ENCODE measurements at regions not wholly inside any gene's neighbourhood (a gene's known extent, or its start where the extent isn't known, plus 50 kb on each side); places are given as distances from the start of the nearest gene placed in this dataset.

DNA sequence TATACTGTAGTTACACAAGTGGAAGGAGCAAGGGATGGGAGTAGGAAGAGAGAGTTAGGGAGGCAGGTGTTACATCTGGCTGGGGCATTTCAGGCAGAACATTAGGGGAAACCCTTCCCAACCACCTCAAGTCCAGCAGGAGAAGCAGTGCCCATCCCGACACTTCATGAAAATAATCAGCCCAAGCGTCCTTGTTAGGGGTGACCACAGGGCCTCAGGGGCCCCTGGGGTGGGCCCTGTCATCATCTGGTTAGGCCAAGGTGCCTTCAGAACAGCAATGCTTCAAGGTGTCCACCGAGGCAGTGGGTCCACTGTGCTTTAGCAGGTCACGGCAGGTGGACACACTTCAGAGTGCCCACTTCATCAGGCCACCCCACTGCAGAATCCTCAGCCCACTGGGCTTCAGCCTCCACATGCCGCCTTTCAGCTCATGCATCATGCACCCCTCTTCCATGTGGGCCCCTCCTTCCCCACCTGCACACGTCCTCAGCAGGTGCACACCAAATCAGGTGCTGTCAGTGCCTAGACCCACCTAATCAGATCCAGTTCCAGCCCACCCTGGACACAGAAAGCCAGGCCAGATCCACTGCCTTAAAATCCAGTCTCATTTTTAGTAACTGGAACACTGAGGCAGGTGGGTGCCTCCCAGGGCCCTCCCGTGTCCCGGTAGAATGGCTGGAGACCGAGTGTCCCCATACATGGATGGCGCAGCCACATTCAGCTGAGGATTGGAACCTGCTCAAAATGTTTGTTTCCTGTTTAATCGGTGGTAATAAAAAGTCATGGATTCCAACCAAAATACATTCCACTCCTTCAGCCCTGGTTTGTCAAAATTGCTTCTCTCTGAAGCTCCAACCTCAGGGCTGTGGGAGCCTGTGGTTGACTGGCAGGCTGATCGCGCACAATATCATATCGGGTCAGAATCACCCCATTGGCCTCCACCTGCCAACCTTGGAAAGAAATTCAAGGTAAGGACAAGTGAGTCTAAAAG is 99.5 kb downstream of the ANKRD60 start:
- no peaks in the 10 kb centered on the region for H3K9me2 ChIP-seq (replicated peaks; ENCODE audit: insufficient read depth, low read length)
- no peak overlapping the region for H3K27ac ChIP-seq (ENCODE audit: low read length)
- DNase-seq: no peak
- no peak overlapping the region for H3K4me2 ChIP-seq (ENCODE audit: low read depth, low read length, poor library complexity, severe bottlenecking)
- H3K9me3 ChIP-seq (ENCODE audit: low read length): no peaks in the 10 kb centered on the region
- H3K27me3 ChIP-seq (ENCODE audit: low read length): no peaks in the 10 kb centered on the region
- H4K20me1 ChIP-seq (ENCODE audit: insufficient read depth, low read depth, low read length): no peaks in the 10 kb centered on the region
- no peaks in the 10 kb centered on the region for H3K79me2 ChIP-seq (ENCODE audit: low read length)
- no peaks in the 10 kb centered on the region for H3K36me3 ChIP-seq (ENCODE audit: insufficient read depth, low read length)
- no peaks in the 10 kb centered on the region for H3K4me1 ChIP-seq (ENCODE audit: low read length)
- no peak overlapping the region for H3K9ac ChIP-seq (ENCODE audit: low read length)
- no peak overlapping the region for H2AFZ ChIP-seq (ENCODE audit: low read length)
- H3K4me3 ChIP-seq (ENCODE audit: low read length): no peak overlapping the region

DNA sequence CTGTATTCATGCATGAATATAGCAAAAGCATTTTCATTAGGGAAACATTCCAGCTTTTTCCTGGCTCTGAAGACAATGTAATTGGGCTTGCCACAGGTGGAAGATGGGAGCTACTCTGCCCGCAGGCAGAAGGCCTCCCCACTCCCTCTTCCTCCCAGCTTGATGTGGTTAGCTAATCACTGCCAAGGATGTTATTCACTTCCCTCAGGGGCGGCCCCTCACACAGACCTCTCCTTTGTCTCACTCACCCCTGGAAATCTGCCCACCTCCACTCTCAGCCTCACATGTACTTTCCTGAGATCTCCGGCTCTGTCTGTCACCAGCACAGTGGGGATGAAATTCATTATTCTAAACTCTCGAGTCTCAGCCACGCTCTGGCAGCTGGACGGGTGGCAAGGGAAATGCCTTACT is 100.7 kb downstream of the ANKRD60 start:
- H2AFZ ChIP-seq (ENCODE audit: low read length): no peak overlapping the region
- no peaks in the 10 kb centered on the region for H3K36me3 ChIP-seq (ENCODE audit: insufficient read depth, low read length)
- no peak for DNase-seq
- no peaks in the 10 kb centered on the region for H3K4me1 ChIP-seq (ENCODE audit: low read length)
- no peak overlapping the region for H3K27ac ChIP-seq (ENCODE audit: low read length)
- no peaks in the 10 kb centered on the region for H3K9me3 ChIP-seq (ENCODE audit: low read length)
- H3K4me2 ChIP-seq (ENCODE audit: low read depth, low read length, poor library complexity, severe bottlenecking): no peak overlapping the region
- no peaks in the 10 kb centered on the region for H3K9me2 ChIP-seq (replicated peaks; ENCODE audit: insufficient read depth, low read length)
- H4K20me1 ChIP-seq (ENCODE audit: insufficient read depth, low read depth, low read length): no peaks in the 10 kb centered on the region
- H3K27me3 ChIP-seq (ENCODE audit: low read length): no peaks in the 10 kb centered on the region
- H3K79me2 ChIP-seq (ENCODE audit: low read length): no peaks in the 10 kb centered on the region
- H3K9ac ChIP-seq (ENCODE audit: low read length): no peak overlapping the region
- no peak overlapping the region for H3K4me3 ChIP-seq (ENCODE audit: low read length)

DNA sequence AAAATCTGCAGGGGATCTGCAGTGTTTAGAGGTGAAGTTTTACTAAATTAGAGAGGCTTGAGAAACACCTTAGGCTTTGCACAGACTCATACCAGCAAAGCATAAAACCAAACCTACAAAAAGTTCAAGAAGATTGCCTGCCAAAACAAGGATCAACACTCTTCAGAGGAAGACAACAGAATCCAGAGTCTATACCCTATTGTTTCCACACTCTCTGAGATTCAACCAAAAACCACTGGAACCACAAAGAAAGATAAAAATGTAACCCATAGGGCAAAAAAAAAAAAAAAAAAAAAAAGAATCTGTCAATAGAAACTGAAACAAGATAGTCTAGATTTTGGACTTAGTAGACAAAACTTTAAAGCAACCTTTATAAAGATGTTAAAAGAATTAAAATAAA is 102.7 kb downstream of the ANKRD60 start:
- Histone ChIP-seq H3K9me3 (ENCODE audit: low read length) (no peaks in the 10 kb centered on the region), H3K79me2 (ENCODE audit: low read length) (no peaks in the 10 kb centered on the region), H3K4me1 (ENCODE audit: low read length) (no peaks in the 10 kb centered on the region), H3K36me3 (ENCODE audit: insufficient read depth, low read length) (no peaks in the 10 kb centered on the region), H3K9me2 (replicated peaks; ENCODE audit: insufficient read depth, low read length) (no peaks in the 10 kb centered on the region), H3K9ac (ENCODE audit: low read length) (no peak overlapping the region), H3K4me3 (ENCODE audit: low read length) (no peak overlapping the region), H2AFZ (ENCODE audit: low read length) (no peak overlapping the region), H4K20me1 (ENCODE audit: insufficient read depth, low read depth, low read length) (no peaks in the 10 kb centered on the region), H3K27ac (ENCODE audit: low read length) (no peak overlapping the region), H3K4me2 (ENCODE audit: low read depth, low read length, poor library complexity, severe bottlenecking) (no peak overlapping the region), H3K27me3 (ENCODE audit: low read length) (no peaks in the 10 kb centered on the region)
- DNase-seq: no peak

DNA sequence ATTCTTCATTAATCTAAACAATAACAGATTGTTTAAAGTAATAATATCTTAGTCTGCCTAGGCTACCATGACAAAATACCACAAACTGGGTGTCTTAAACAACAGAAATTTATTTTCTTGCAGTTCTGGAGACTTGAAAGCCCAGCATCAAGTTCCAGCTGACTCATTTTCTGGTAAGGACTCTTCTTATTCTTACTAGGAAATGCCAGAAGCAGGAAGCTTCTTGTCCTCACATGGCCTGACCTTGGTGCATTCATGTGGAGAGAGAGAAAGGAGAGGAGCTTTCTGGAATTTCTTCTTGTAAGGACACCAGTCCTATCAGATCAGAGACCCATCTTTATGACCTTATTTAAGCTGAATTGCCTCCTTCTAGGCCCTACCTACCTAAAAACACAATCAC is 110.5 kb downstream of the ANKRD60 start:
- H3K4me2 ChIP-seq (ENCODE audit: low read depth, low read length, poor library complexity, severe bottlenecking): no peak overlapping the region
- no peaks in the 10 kb centered on the region for H4K20me1 ChIP-seq (ENCODE audit: insufficient read depth, low read depth, low read length)
- H2AFZ ChIP-seq (ENCODE audit: low read length): no peak overlapping the region
- H3K4me1 ChIP-seq (ENCODE audit: low read length): peaks cover 6% of the 10 kb centered on the region
- no peak for DNase-seq
- H3K9me2 ChIP-seq (replicated peaks; ENCODE audit: insufficient read depth, low read length): no peaks in the 10 kb centered on the region
- no peaks in the 10 kb centered on the region for H3K9me3 ChIP-seq (ENCODE audit: low read length)
- no peak overlapping the region for H3K27ac ChIP-seq (ENCODE audit: low read length)
- H3K4me3 ChIP-seq (ENCODE audit: low read length): no peak overlapping the region
- H3K27me3 ChIP-seq (ENCODE audit: low read length): no peaks in the 10 kb centered on the region; the same call in 1 of the 2 replicates
- H3K36me3 ChIP-seq (ENCODE audit: insufficient read depth, low read length): no peaks in the 10 kb centered on the region
- no peak overlapping the region for H3K9ac ChIP-seq (ENCODE audit: low read length)
- H3K79me2 ChIP-seq (ENCODE audit: low read length): no peaks in the 10 kb centered on the region

DNA sequence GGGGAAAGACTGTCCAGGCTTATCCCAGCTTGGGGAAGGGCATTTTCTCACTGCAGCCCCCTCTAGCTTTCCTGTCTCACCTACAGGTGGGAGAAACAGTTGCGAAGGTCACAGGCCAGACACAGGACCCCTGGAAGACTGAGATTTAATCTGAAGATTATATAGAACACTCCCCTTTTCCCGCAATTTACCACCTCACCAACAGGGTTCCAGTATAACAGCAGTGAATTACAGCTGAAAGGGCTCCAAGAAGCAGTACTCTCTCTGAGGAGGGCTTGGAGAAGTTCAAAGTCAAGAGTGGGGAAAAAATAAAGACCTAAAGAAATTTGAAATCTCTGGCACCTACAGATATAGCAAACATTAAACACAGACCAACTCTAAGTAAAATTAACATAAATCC is 111.9 kb downstream of the ANKRD60 start:
- H3K36me3 ChIP-seq (ENCODE audit: insufficient read depth, low read length): no peaks in the 10 kb centered on the region
- DNase-seq: no peak

DNA sequence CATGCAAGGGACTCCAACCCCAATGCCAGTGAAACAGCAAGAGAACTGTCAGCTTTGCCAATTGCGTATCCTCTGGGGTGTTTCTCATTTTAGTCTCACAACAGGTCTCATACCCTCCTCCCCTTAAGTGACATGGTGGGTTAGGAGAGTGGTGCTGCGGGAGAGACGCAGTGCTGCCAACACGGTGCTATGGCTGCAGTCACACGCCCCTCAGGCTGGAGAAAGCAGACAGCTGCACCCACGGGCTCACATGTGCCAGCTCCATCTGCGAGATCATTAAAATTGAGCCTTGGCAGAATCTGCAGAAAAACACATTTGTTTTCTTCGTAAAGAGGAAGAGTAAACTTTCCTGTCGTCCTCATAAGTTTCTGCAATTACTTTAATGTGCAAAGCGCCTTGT is 114.7 kb downstream of the ANKRD60 start:
- Histone ChIP-seq H3K36me3 (ENCODE audit: insufficient read depth, low read length) (no peaks in the 10 kb centered on the region), H4K20me1 (ENCODE audit: insufficient read depth, low read depth, low read length) (no peaks in the 10 kb centered on the region), H3K9me2 (replicated peaks; ENCODE audit: insufficient read depth, low read length) (no peaks in the 10 kb centered on the region), H3K9ac (ENCODE audit: low read length) (no peak overlapping the region), H3K27ac (ENCODE audit: low read length) (no peak overlapping the region), H3K9me3 (ENCODE audit: low read length) (no peaks in the 10 kb centered on the region), H3K27me3 (ENCODE audit: low read length) (no peaks in the 10 kb centered on the region; the same call in 1 of the 2 replicates), H3K4me2 (ENCODE audit: low read depth, low read length, poor library complexity, severe bottlenecking) (no peak overlapping the region), H2AFZ (ENCODE audit: low read length) (no peak overlapping the region), H3K4me3 (ENCODE audit: low read length) (no peak overlapping the region), H3K4me1 (ENCODE audit: low read length) (peaks cover 24% of the 10 kb centered on the region), H3K79me2 (ENCODE audit: low read length) (no peaks in the 10 kb centered on the region)
- DNase-seq: no peak

More for the DNA sequence above, 111.9 kb downstream of the ANKRD60 start:
- Histone ChIP-seq H3K4me2 (ENCODE audit: low read depth, low read length, poor library complexity, severe bottlenecking) (no peak overlapping the region), H3K4me1 (ENCODE audit: low read length) (peaks cover 21% of the 10 kb centered on the region), H3K27ac (ENCODE audit: low read length) (no peak overlapping the region), H4K20me1 (ENCODE audit: insufficient read depth, low read depth, low read length) (no peaks in the 10 kb centered on the region), H3K9ac (ENCODE audit: low read length) (no peak overlapping the region), H3K9me3 (ENCODE audit: low read length) (no peaks in the 10 kb centered on the region), H2AFZ (ENCODE audit: low read length) (no peak overlapping the region), H3K4me3 (ENCODE audit: low read length) (no peak overlapping the region), H3K9me2 (replicated peaks; ENCODE audit: insufficient read depth, low read length) (no peaks in the 10 kb centered on the region), H3K79me2 (ENCODE audit: low read length) (no peaks in the 10 kb centered on the region), H3K27me3 (ENCODE audit: low read length) (no peaks in the 10 kb centered on the region; the same call in 1 of the 2 replicates)

DNA sequence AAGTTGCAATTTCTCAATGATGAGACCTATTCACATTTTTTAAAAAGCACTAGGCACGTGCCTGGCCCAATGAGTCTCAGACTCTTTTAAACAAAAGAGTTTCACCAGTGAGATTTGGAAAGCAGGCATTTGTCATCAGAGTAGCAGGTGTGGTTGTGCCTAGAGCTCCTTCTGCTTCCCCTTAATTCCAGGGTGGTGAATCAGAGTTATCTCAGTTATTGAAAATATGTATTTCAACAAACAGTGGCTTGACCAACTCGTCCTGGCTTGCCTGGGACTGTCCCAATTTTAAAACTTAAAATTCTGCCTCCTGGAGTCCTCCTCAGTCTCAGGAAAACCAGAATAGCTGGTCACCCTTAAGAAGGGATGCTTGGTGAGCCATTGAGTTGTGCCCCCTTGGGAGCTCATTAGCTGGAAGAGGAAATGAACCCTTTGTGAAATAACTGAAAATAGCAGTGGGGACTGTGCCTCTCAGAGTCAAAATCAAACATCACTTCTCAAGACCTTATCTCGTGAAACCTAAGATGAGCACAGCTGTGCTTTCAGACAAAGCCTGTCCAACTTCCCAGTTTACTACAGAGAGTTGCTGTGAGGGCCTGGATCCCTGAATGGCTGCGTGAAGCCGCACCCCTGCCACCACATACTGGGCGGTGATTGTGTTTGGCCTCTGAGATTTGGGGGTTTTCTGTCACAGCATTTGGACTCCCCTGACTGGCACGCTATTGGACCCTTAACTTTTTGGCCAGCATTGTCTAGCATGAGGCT is 116.3 kb downstream of the ANKRD60 start:
- H3K4me1 ChIP-seq (ENCODE audit: low read length): peaks cover 24% of the 10 kb centered on the region
- H3K4me2 ChIP-seq (ENCODE audit: low read depth, low read length, poor library complexity, severe bottlenecking): peak overlapping the region; percentile 53
- H3K9ac ChIP-seq (ENCODE audit: low read length): peak overlapping the region; percentile 39; the same call in 1 of the 2 replicates
- DNase-seq: peak; percentile 82
- H3K9me2 ChIP-seq (replicated peaks; ENCODE audit: insufficient read depth, low read length): no peaks in the 10 kb centered on the region
- no peaks in the 10 kb centered on the region for H3K36me3 ChIP-seq (ENCODE audit: insufficient read depth, low read length)
- peak overlapping the region; percentile 36; the same call in 1 of the 2 replicates for H2AFZ ChIP-seq (ENCODE audit: low read length)
- no peaks in the 10 kb centered on the region for H3K9me3 ChIP-seq (ENCODE audit: low read length)
- H4K20me1 ChIP-seq (ENCODE audit: insufficient read depth, low read depth, low read length): no peaks in the 10 kb centered on the region
- H3K4me3 ChIP-seq (ENCODE audit: low read length): peak overlapping the region; percentile 28; the same call in 1 of the 2 replicates
- H3K27me3 ChIP-seq (ENCODE audit: low read length): no peaks in the 10 kb centered on the region; the same call in 1 of the 2 replicates
- H3K79me2 ChIP-seq (ENCODE audit: low read length): no peaks in the 10 kb centered on the region
- H3K27ac ChIP-seq (ENCODE audit: low read length): peak overlapping the region; percentile 62

Data from Karpas-422 (cell line).